Hindlimb muscle (tissue), 1 donor: ENCODE measurements at regions not wholly inside any gene's neighbourhood (a gene's known extent, or its start where the extent isn't known, plus 50 kb on each side); places are given as distances from the start of the nearest gene placed in this dataset.
"Not testable (repeated sequence)": the region's sequence is repeated elsewhere in the genome, so short reads cannot be mapped to it uniquely, and the experiment has no call there.

Experiments
- DNase-seq: peaks from one replicate; pipeline ENCODE4 v3.0.0-alpha.2; 2013

GRCh38 chr5:1666812-1667588, 132.6 kb downstream of the MRPL36 start:
- DNase-seq = peak; percentile 33

- no peak for DNase-seq
Observed at GRCh38 chr5:1666221-1666620, 133.4 kb downstream of the MRPL36 start.

- DNase-seq = no peak
Observed at GRCh38 chr5:1665803-1666202, 133.8 kb downstream of the MRPL36 start.

- no peak for DNase-seq
Observed at GRCh38 chr5:1665231-1665630, 134.4 kb downstream of the MRPL36 start.

- DNase-seq = no peak
Observed at GRCh38 chr5:1663186-1663585, 136.5 kb downstream of the MRPL36 start.

- DNase-seq = no peak
Observed at GRCh38 chr5:1662559-1663085, 137.0 kb downstream of the MRPL36 start.

GRCh38 chr5:1661831-1662558, 137.6 kb downstream of the MRPL36 start:
- DNase-seq = no peak

GRCh38 chr5:1661311-1661710, 137.6 kb upstream of the LPCAT1 start:
- no peak for DNase-seq

- DNase-seq = no peak
Observed at GRCh38 chr5:1660511-1660910, 136.8 kb upstream of the LPCAT1 start.

- DNase-seq = no peak
Observed at GRCh38 chr5:1660001-1660400, 136.2 kb upstream of the LPCAT1 start.

GRCh38 chr5:1659100-1659981, 135.6 kb upstream of the LPCAT1 start:
- DNase-seq = no peak

- DNase-seq = no peak
Observed at GRCh38 chr5:1658665-1659064, 134.9 kb upstream of the LPCAT1 start.

- no peak for DNase-seq
Observed at GRCh38 chr5:1657161-1657741, 133.5 kb upstream of the LPCAT1 start.

GRCh38 chr5:1656271-1656975, 132.7 kb upstream of the LPCAT1 start:
- DNase-seq = no peak

- no peak for DNase-seq
Observed at GRCh38 chr5:1655496-1656270, 131.9 kb upstream of the LPCAT1 start.

GRCh38 chr5:1654786-1655495, 131.2 kb upstream of the LPCAT1 start:
- DNase-seq = no peak

- not testable (repeated sequence) for DNase-seq
Observed at GRCh38 chr5:1653698-1654651, 130.2 kb upstream of the LPCAT1 start.

- no peak for DNase-seq
Observed at GRCh38 chr5:1652873-1653697, 129.3 kb upstream of the LPCAT1 start.
